ENCODE measurements at regions not wholly inside any gene's neighbourhood (a gene's known extent, or its start where the extent isn't known, plus 50 kb on each side); places are given as distances from the start of the nearest gene placed in this dataset.

DNA sequence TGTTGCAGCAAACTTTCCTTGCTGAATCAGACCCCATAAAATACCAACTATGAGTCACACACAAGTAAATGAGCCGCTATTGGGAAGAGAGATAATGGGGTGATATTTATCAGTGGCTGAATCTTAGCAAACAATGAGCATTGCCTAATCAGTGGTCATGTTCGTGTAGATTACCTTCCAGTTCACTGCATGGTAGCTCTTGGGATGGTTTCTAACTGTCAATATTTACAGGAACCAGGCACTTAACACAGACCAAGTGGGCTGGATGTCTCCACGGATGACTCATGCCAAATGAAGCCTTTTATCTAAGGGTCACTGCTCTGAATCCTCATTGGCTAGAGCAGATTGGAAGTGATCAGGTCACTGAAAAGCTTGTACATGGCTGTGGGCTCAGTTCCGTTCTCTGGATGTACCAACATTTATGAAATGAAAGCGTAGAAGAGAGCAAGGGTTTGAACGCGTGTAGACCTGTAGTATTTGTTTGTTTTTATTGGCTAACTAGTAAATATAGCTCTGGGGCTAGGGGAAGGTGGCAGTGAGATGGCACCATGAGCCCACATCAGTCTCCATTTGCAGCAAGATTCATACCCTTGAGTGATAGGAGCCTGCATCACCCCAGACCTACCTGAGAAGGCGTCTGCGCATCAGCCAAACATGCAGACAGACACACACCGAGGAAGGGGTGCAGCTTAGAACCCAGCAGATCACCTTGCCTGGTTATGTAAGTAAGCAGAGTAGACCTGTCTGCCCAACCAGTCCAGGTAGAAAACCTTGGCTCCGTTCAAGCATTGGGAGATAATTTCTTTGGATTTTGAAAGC, 153.3 kb downstream of the TOMM20 start:
- no peak for DNase-seq (ENCODE audit: low spot score)

DNA sequence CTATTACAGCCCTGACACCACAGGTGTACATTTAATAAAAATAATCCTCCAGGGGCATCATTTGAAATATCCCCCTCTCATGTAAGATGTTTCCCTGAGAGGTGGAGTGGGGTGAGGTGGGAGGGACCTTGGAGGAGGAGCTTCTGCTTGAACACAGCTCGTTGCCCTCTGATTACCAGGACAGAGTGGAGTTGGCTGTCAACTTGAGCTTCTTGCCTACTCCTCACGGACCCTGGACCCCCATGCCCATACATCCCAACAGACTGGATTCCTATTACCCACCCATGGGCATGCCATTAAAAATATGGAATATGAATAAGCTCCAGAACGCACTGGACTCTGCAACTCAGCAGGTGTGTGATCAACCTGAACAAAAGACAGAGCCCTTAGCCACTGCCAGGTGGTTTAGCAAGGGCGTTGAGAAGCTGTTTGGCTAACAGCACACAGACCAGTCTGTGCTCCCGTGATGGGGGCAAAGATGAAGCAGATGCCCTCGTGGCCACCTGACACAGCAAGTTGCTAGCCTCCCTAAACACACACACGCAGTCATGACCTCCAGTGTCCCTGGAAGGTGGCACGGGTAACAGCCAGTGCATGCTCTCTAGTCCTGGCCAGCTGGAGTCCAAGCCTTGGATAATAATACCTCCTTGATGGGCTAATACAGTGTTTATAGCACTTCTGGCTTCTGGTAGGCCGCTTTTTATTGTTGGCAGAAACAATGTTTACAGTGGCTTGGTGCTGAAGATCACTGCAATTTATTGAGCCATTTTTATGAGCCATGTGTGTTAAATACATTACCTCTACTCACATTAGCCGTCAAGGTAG, 155.0 kb downstream of the TOMM20 start:
- no peak for DNase-seq (ENCODE audit: low spot score)

DNA sequence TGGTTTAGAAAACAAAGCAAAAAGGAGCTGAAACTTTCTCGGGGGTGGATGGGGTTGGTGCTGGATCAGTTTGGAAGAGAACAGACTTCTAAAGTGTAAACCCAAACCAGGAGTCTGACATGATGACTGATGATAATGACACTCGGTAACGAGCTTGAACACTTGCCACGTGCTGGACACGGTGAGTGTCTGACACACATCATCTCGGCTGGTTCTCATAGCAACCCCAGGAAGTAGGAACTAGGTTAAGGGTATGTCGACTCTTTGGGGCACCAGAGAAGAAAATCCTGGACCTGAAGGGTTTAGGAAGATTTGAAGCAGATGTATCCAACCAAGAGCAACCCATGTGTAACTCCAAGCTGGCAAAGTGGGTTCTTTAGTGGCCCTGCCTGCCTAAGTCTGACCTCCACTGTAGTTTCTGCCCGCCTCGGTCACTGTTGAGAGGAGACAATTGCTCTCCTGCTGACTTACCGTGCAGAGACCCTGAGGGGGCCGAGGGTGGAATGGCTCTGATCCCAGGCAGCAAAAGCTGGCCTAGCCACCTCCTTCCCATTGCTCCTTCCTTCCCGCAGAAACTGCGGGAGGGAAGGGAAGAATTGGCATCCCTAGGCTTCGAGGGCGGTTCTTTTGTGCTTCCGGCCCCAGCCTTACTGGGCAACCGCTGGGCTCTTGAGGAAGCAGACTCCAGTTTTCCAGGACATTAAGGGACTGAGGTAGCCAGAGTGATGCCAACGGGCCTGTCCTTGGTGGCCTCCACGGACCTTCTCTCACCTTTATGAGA, 156.0 kb downstream of the TOMM20 start:
- DNase-seq (ENCODE audit: low spot score): peak; percentile 13

DNA sequence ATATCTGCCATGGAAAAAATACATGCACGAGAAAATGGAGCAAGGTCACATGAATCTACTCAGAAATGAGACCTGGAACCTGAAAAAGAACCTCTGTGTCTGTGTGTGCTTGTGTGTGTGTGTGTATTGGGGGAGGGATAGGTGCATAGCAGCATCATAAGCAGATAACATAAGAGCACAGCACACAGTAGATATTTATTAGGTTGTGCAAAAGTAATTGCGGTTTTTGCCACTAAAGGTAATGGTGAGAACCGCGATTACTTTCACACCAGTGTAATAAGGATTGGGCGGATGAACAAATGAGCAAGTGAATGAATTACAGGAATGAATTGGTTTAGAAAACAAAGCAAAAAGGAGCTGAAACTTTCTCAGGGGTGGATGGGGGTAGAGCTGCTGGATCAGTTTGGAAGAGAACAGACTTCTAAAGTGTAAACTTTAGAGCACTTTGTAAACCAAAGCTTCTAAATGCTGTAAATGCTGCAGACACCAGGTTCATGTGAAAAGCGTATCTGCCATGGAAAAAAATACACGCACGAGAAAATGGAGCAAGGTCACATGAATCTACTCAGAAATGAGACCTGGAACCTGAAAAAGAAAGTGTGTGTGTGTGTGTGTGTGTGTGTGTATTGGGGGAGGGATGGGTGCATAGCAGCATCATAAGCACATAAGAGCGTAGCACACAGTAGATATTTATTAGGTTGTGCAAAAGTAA, 156.9 kb downstream of the TOMM20 start:
- DNase-seq (ENCODE audit: low spot score): no peak

DNA sequence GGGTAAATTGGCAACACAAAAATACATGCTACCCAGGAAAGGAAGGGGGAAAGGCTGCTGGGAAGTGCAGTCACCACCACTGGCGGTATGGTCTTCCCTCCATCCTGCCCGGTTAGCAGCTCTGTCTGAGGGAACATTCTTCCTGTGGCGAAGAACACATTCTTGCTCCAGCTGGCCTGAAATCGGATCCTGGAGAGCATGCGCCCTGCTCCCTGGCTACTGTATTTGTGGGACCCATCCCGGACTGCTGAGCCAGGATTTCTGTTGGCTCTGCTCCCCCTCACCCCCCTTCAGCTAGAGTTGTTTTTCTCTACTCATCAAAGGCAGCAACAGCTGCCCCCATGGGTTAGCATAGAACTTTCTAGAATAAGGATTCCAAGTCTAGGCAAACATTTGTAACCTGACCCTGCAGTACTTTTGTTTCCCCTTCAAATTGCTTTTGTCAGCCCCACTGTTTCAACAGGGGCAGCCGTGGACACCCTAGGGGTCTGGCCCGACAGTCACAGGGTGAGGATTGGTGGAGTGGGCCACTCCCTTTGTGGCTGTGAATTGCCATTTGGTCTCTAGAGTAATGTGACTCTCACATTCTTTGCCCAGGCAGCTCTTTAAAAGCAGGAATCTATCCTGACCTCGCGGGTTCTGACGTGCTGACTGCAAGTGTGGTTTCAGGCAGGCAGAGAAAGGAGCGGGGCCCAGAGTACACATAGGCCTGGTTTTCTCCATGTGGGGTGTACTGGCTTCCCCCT, 157.7 kb downstream of the TOMM20 start:
- no peak for DNase-seq (ENCODE audit: low spot score)

DNA sequence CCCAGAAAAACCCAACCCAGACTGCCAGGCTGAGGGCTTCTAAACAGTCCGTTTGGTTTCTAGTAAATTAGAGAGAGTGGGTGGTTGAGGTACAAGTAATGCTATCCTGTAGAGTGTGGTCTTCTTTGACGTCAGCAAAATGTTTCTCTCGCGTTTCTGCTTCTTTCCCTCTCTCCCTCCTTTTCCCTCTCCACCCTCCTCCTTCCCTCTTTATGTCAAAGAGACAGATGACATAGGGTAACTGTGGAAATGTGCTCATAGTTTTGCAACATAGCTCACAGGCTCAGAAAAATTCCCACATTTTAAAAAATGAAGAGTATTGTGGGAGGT, 158.3 kb downstream of the TOMM20 start:
- no peak for DNase-seq (ENCODE audit: low spot score)

DNA sequence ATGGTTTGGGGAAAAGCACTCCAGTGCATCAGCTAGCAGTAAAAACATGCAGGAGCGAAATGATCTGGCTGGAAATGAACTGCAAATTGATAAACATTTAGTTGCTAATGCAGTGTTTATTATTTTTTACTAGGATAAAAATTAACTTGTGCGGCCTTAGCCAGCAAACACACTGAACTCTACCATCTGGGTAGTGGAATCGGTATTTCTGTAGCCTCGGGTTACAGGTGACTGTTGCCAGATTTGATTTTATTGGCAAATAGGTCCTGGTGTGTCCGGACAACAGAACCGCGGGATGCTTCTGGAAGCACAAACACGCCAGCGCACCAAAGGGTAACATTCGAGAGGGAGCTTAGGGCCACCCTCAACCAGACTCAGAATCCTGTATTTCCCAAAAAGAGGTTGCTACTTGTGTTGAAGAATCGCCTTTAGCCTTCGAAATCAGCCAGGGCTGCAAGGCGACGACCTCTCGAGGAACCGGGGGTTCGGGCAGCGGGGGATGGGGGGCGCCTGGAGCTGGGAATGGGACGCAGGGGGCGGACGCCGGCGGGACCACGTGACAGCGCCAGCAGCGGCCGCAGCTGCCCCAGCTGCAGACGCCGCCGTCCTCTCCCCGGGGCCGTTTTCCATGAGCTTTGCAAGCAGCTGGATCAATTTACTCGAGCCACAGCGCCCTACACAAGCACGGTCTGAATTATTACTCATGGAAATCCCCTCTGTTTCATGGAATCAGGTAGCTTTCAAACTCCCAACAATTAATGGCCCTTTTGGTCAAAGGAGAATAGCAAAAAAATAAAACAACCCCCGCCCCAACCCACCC, 158.8 kb downstream of the TOMM20 start:
- no peak for DNase-seq (ENCODE audit: low spot score)

GRCh38 chr1:234969011-234969441, 159.6 kb downstream of the TOMM20 start:
- no peak for DNase-seq (ENCODE audit: low spot score)

GRCh38 chr1:234968451-234968850, 160.2 kb downstream of the TOMM20 start:
- no peak for DNase-seq (ENCODE audit: low spot score)

DNA sequence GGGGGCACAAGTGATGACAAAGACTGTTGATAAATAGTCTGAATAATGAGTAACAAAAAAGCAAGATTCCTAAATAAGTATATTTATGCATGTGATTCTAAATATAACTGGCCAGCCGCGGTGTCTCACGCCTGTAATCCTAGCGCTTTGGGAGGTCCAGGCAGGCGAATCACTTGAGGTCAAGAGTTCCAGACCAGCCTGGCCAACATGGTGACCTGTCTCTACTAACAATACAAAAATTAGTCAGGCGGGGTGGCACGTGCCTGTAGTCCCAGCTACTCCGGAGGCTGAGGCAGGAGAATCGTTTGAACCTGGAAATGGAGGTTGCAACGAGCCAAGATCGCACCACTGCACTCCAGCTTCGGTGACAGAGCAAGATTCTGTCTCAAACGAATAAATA, 161.5 kb downstream of the TOMM20 start:
- no peak for DNase-seq (ENCODE audit: low spot score)

GRCh38 chr1:234965111-234965510, 163.5 kb downstream of the TOMM20 start:
- no peak for DNase-seq (ENCODE audit: low spot score)

DNA sequence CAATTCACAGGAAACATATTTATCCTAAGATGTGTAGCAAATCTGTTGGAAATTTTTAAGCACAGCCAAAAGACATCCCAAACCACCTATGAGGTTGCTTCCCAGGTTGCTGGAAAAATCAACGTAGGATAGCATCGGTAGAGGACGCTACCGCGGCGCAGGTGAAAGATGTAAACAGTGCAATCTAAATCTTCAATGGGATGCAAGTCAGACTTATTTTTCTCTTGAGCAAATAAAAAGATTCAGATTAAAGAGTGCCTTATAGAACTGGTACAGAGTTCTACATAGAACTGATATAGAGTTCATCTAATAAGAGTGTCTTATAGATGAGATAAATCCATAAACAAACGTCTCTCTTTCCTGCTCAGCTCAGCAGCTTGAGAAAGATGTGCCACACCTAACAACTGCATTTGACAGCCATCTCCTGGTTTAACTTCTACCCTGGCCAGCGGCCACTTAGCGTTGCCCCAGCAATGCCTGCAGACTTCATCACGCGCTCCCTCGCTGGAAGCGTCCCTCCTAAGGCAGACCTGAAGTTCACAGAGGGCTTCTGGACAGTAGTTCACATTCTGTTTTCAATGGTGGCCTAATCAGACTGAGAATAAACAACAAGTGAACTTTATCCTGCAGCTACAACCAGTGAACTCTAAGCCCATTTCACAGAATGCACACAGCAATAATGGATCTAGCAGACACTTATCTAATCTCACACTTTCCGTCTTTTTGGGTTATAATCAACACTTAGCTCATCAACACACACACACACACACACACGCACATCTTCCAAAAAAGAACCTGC, 164.5 kb downstream of the TOMM20 start:
- DNase-seq (ENCODE audit: low spot score): no peak

- DNase-seq (ENCODE audit: low spot score): no peak
Observed at GRCh38 chr1:234963180-234963903, 165.3 kb downstream of the TOMM20 start.

DNA sequence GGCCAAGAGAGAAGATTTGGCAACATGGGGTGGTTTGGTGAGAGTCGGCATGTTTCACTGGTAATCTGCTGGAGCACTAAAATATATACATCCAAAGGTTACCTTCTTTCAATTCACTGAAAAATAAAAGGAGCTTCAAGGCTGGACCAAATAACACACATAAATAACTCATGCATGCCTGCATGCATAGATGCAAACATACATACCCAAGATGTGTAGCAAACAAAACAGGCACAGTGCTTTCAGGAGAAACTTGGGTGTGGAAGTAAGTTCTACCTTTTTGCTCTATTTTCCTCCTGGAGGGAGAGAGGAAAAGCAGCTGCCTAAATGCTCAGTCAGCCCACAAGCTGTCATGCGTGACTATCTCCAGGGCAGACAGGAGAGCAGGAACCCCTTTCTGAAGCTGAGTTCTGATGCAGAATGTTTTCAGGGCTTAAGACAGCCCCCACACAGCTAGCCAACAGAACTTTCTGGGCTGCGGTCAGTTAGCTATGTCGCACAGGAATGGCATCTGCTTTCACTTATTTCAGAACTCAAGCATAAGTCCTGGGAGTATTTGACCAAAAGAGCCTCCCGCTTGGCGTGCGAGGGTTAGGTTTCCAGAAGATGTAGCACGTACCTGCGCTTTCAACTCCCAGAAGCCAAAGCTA, 166.2 kb downstream of the TOMM20 start:
- no peak for DNase-seq (ENCODE audit: low spot score)

DNA sequence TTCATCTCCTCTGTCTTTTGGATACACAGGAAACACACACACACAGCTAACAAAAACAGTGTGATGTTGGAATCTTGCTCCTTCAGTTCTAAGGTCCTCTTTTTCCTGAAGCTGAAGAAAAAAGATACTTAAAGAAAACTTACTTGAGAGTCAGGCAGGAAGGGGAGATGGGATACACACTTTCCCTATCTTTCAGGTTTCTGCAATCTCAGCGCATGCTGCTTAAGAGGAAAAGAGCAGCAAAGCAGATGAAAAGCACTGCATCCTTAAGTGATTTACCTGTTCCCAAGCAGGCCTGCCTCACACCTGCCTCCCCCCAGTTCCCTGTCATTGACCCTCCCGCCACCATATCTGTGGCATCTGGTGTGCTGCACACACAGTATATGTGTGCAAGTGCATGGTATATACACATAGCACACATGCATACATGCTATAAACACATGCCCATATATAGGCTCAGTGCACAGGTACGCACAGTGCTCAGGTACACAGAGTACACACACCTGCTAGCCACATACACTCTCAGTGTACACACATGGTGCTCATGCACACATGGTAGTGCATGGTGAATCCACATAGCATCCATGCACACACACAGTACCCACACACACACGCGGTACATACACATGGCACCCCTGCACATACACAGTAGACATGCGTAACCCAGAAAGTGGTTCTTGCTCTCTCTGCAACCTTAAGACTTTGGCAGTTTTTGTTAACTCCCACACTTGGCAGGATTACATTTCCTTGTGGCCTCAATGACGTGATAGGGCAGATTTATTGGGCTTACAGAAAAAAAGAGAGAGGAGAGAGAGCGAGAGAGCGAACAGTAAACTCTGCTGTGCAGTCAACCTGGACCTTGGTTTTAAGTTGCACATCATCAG, 166.9 kb downstream of the TOMM20 start:
- DNase-seq (ENCODE audit: low spot score): no peak

DNA sequence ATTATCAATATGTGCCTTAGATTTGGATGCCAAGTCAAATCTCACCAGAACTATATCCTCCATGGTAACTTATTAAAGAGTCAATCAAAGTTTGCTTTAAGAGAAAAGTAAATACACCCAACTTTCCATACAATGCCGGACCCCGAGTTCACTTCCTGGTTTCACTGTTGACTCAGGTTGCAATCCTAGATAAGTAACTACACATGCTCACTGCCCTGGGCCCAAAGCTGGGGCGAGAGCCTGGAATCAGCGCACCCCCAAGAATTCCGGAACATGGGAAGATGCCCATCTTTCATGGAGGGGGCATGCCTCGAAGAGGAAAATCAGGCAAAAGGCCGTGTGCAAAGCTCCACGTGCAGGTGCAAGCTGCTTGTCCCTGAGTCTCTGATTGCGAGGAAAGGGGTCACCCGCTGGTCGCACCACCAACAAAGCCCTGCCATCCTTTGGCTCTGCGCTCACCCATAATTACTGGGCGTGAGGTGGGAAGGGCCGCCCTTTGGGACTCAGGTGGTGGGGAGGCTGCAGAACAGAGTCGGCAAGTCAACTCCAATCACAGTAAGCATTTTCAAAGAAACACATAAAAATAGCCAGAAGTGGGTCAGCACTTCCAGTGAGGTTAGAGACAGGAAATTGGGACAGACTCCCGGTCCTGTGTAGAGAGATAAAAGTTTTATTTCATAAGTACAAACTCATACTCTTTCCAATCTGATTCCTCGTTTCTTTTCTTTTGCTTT, 167.7 kb downstream of the TOMM20 start:
- DNase-seq (ENCODE audit: low spot score): no peak

Measured in D341Med (cell line).